ENCODE measurements at regions not wholly inside any gene's neighbourhood (a gene's known extent, or its start where the extent isn't known, plus 50 kb on each side); places are given as distances from the start of the nearest gene placed in this dataset.

- Histone ChIP-seq H3K27me3 (ENCODE audit: insufficient read depth) (no peaks in the 10 kb centered on the region), H3K79me2 (replicated peaks; ENCODE audit: insufficient read depth) (no peaks in the 10 kb centered on the region), H3K4me3 (no peak overlapping the region), H4K20me1 (replicated peaks; ENCODE audit: insufficient read depth) (no peaks in the 10 kb centered on the region; the same call in 1 of the 2 replicates), H3K4me1 (ENCODE audit: insufficient read depth) (no peaks in the 10 kb centered on the region), H3K9me2 (ENCODE audit: insufficient read depth) (no peaks in the 10 kb centered on the region), H2AFZ (no peak overlapping the region), H3K27ac (ENCODE audit: low read depth) (no peak overlapping the region), H3F3A (replicated peaks; ENCODE audit: low read depth) (no peaks in the 10 kb centered on the region), H3K4me2 (no peak overlapping the region), H3K36me3 (ENCODE audit: insufficient read depth) (no peaks in the 10 kb centered on the region)
- ATAC-seq (no peak), DNase-seq (ENCODE audit: low spot score) (no peak)
- Mint-ChIP-seq H3K9me3 (no peaks in the 10 kb centered on the region), H3K4me3 (no peak overlapping the region), H3K27me3 (ENCODE audit: insufficient read depth, low read depth, poor library complexity) (peaks cover 8% of the 10 kb centered on the region), H3K4me1 (no peaks in the 10 kb centered on the region; the same call in 2 of the 3 replicates), H3K27ac (no peak overlapping the region), H3K36me3 (ENCODE audit: low read depth) (no peaks in the 10 kb centered on the region)
- TF ChIP-seq NANOG (IDR thresholded peaks at IDR 0.05; ENCODE audit: borderline replicate concordance), result no peak
- no peak for TF ChIP-seq ZNF331 (CRISPR knock-in tag; IDR thresholded peaks at IDR 0.05; ENCODE audit: low read depth)
- no peak for TF ChIP-seq POLR2AphosphoS5 (IDR thresholded peaks at IDR 0.05; ENCODE audit: low read depth)
- no peak for TF ChIP-seq ZNF462 (CRISPR knock-in tag; IDR thresholded peaks at IDR 0.05)
- no peak for TF ChIP-seq CTCF (conservative IDR thresholded peaks at IDR 0.05; ENCODE audit: low read depth in 2 of 2)
- no peak for TF ChIP-seq REST (IDR thresholded peaks at IDR 0.05; ENCODE audit: unreplicated experiment)
- no peak for TF ChIP-seq ETS1 (IDR thresholded peaks at IDR 0.05)
- no peak for TF ChIP-seq CREB1 (CRISPR knock-in tag; IDR thresholded peaks at IDR 0.05; ENCODE audit: low read depth)
- no peak for TF ChIP-seq STAT1 (IDR thresholded peaks at IDR 0.05; ENCODE audit: unreplicated experiment)
- TF ChIP-seq ZNF114 (CRISPR knock-in tag; IDR thresholded peaks at IDR 0.05), result no peak
- no peak for TF ChIP-seq JUNB (IDR thresholded peaks at IDR 0.05; ENCODE audit: unreplicated experiment)
- no peak for TF ChIP-seq EZH2phosphoT487 (IDR thresholded peaks at IDR 0.05; ENCODE audit: unreplicated experiment)
- no peak for TF ChIP-seq EZH2 (IDR thresholded peaks at IDR 0.05; ENCODE audit: low read depth, unreplicated experiment)
Observed at GRCh38 chr1:47658161-47658920, 220.5 kb downstream of the FOXD2 start.
